Head of caudate nucleus (tissue), 42 donors: ENCODE measurements at regions not wholly inside any gene's neighbourhood (a gene's known extent, or its start where the extent isn't known, plus 50 kb on each side); places are given as distances from the start of the nearest gene placed in this dataset.

ENCODE experiments used
- DNase-seq, 42 donors: peaks; one replicate each; pipeline versions ENCODE4 v3.0.0 to v3.0.0-alpha.2; 2020 to 2021; ENCODE audit warnings: mixed read lengths in 7 of 42
- intact Hi-C: fragments of 100-400 bp; cut with DNase I; formaldehyde crosslinking; loops from one replicate; pipeline ENCODE4 v1.15.0; 2022

GRCh38 chr21:41689289-41689583 lies 77.6 kb downstream of the RIPK4 start:
- intact Hi-C loops: no loop called here
- no peak for DNase-seq

GRCh38 chr21:41687633-41688032 lies 79.2 kb downstream of the RIPK4 start:
- intact Hi-C loops: no loop called here
- no peak for DNase-seq

GRCh38 chr21:41686664-41687063 lies 80.2 kb downstream of the RIPK4 start:
- intact Hi-C loops: no loop called here
- no peak for DNase-seq

GRCh38 chr21:41685511-41686149 lies 81.2 kb downstream of the RIPK4 start:
- no peak for DNase-seq
- intact Hi-C loops: no loop called here

- intact Hi-C loops: no loop called here
- DNase-seq: no peak
Measured at GRCh38 chr21:41684381-41685245, 82.2 kb downstream of the RIPK4 start.

GRCh38 chr21:41683815-41684214 lies 83.0 kb downstream of the RIPK4 start:
- no peak for DNase-seq
- intact Hi-C loops: no loop called here

GRCh38 chr21:41682719-41683179 lies 84.1 kb downstream of the RIPK4 start:
- intact Hi-C loops: no loop called here
- DNase-seq: no peak

GRCh38 chr21:41681939-41682718 lies 84.7 kb downstream of the RIPK4 start:
- no peak for DNase-seq
- intact Hi-C loops: no loop called here

DNA sequence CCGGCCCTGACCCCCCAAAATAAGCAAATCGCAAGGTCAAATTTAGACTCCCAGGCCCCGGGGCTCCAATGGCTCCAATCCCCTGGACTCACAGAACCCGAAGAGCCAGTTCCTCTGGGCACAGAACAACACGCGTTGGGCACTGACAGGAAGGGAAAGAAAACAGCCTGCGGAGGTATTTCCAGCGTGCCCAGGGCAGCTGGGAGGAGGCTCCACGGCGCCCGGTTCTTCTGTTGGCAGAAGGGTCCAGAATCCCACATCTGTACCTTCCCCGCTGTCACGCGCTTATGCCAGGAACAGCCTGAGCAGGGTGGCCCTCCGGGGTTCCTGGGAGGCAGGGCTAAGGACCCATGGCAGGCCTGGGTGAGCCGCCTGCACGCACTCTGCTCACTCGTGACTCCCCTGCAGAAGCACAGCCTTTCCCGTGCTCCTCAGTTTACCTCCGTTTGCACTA lies 85.5 kb downstream of the RIPK4 start:
- no peak for DNase-seq
- intact Hi-C loops: no loop called here

DNA sequence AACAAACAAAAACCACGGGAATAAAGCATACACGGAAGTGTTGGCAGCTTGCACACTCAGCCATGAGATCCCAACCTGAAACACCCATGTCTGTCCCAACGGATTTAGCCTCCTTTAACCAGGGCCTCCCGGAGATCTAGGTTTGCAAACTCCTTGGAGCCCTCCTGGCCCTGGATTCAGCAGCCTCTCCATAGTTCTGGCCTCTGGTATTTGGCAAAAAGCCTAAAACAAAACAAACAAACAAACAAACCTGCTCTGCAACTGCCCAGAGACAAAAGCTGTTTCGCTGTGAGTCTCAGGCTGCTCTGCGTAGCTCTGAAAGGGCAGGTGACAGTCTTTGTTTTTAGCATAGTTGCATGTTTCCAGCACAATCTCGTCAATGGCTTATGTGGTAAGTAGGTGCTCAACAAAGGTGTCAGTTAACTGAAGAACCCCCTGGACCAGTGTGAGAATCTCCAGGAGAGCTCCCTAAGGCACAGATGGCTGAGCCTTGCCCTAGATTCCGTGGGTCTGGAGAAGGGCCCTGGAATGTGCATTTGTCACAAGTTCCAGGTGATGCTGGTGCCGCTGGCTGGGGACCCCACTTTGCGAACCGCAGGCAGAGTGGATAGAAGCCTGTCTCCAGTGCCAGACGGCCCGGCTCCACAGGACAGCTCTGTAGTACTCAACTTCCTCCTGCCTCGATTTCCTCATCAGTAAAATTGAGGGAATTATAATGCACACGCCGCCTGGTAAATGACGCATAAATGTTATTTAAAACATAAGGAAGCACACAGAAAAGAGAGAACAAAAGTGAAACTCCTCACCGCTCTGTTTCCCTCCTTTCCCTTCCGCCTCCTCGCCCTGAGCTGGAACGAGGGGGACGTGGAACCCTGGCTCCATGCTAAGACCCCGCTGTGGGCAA lies 86.2 kb downstream of the RIPK4 start:
- DNase-seq: no peak
- intact Hi-C loops: no loop called here

DNA sequence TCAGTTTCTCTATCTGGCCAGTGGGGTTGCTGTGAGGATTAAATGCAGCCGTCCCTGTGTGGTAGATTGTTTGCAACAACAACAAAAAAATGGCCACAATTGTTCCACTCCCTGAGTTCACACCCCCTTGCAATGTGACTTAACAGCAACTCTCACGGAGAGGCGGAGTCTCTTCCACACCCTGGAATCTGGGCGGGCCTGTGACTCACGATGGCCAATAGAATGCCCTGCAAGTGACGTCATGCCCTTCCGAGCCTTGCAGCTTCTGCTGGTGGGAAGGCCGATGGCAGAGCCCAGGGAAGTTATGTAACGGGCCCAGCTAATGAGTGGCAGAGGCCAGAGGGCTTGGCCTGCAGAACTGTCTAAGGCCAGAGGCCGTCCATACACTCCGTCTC lies 87.9 kb downstream of the RIPK4 start:
- DNase-seq: peak; percentile 45 to 87 (median 66)
- intact Hi-C loops: no loop called here

DNA sequence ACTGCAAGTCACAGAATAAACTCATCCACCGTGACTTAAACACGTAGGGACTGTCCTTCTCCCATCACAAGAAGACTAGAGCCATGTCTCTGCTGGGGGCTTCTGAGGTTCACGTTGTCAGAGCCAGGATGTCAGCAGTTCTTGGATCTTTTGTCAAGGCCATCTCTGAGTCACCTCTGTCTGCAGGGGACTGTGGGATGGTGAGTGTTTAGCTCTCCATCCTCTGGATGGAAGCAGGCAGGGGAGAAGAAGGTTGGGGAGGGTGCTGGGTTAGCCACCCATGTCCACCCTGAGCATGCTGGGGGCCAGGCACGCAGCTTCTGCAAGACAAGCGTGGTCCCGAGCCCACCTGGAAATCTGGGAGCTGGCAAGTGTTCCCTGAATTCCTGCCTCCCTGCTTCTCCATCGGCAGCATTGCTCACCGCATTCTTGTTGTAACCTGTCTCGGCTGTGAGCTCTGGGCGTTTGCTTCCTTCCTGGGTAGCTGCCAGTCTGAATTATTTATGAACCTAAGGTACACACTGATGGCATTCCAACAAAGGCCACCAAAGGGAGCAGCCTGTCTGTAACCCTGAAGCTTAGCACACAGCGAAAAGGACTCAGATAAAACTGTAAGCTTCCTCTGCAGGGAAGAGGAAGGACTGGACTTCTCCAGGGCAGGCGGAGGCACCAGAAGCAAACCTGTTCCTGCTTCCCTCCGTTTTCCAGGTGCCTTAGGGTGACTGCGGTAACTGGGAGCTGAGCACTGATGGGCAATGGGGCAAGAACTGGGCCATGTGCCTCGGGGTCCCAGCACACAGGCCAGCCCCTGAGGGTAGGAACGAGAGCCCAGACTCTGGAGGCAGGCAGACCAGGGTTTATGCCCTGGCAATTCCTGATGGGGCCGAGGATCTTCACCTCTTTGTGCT lies 88.6 kb downstream of the RIPK4 start:
- no peak for DNase-seq
- intact Hi-C loops: no loop called here

DNA sequence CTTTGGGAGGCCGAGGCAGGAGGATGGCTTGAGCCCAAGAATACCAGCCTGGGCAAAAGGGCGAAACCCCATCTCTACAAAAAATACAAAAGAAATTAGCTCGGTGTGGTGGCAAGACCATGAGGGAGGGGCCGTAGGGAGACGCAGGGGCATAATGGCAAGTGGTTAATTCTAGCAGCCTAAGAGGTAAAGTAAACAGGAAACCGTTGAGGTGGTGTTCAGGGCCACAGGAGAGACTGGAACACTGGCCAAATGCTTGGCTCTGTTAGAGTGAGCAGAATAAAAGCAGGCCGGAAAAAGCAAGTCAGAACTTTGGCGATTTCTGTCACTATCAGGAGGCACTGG lies 89.2 kb downstream of the RIPK4 start:
- intact Hi-C loops: no loop called here
- DNase-seq: no peak

DNA sequence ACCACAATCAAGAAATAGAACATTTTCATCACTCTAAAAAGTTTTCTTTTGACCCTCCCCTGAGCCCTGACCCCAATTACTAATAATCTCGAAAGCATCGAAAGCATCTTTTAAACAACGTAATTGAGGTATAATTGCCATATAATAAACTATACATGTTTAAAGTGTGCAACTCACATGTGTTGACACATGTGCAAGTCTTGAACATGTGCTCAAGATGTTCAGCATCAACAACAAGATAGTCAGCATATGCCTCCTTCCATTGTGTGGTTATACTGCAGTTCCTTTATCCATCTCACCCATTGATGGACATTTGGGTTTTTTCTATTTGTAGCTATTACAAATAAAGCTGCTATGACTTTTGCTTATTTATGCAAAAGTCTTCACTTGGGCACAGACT lies 90.7 kb downstream of the RIPK4 start:
- no peak for DNase-seq
- intact Hi-C loops: no loop called here

- intact Hi-C loops: no loop called here
- DNase-seq: no peak
Measured at GRCh38 chr21:41675574-41675973, 91.3 kb downstream of the RIPK4 start.

DNA sequence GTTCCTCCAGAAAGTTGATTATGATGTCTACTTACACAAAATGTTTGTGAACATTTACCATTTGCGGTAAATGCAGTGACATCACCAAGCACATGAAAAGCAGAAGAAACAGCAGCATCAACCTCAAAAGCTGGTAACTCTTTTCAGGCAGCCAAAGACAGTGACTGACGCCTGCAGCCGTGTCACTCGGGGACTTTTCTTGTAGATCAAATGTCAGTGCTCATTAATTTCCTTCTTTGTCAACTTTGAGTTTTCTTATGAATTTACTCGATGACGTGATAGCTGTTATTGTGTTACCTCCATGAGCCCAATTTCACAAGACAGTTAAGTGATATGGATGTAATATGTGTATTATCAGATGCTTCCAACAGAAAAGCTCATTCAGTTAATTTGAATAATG lies 92.5 kb downstream of the RIPK4 start:
- intact Hi-C loops: no loop called here
- DNase-seq: no peak

GRCh38 chr21:41673596-41674335 lies 93.1 kb downstream of the RIPK4 start:
- peak in 1 of 42 donors; percentile 20 for DNase-seq
- intact Hi-C loops: no loop called here
